ENCODE measurements at regions not wholly inside any gene's neighbourhood (a gene's known extent, or its start where the extent isn't known, plus 50 kb on each side); places are given as distances from the start of the nearest gene placed in this dataset.

DNA sequence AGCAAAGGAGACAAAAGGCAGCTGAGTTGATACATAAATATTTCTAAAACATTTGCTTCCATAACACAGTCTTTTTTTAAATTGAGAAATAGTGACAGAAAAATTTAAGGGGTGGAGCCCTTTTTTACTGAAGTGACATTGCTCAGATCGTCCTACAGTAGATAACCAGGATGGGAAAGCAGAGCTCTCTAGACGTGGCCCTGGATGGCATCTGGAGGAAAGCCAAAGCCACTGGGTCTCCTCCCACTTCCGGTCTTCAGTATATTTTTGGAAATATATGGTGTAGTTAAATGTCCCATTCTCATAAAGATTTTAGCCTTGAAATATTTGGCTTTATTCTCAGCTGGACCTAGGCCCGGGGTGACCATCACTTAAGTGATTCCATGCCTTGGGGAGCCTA is 326.1 kb downstream of the ZNF621 start:
- no peak for TF ChIP-seq CTCF (IDR thresholded peaks at IDR 0.05; ENCODE audit: insufficient read depth, low read depth, low read length)
- TF ChIP-seq EZH2 (IDR thresholded peaks at IDR 0.05; ENCODE audit: insufficient read depth, low read length) = no peak
